Caco-2 (cell line): ENCODE measurements at regions not wholly inside any gene's neighbourhood (a gene's known extent, or its start where the extent isn't known, plus 50 kb on each side); places are given as distances from the start of the nearest gene placed in this dataset.

Source experiments
- BruUV-seq: library from RNA; stranded (reverse); fragments of 400-500 nt; replicated peaks from 2 replicates; lab custom pipeline; 2021; lab: Mats Ljungman, UMichigan
- CTCF ChIA-PET: fragments of 300-600 bp; sonication (Branson Sonifier 250); formaldehyde crosslinking; loops from one replicate; lab custom pipeline; 2022; ENCODE audit warnings: antibody characterized with exemption; lab: Charles Lee
- POLR2A ChIA-PET: fragments of 300-600 bp; sonication (Branson Sonifier 250); formaldehyde crosslinking; loops from one replicate; lab custom pipeline; 2022; ENCODE audit warnings: antibody characterized with exemption; lab: Charles Lee
- DNase-seq, 2 experiments: peaks; one replicate each; pipeline versions ENCODE4 v3.0.0 to v3.0.0-alpha.2; 2020 to 2022
- H3K27me3 ChIP-seq: replicated peaks from 2 replicates; pipeline ENCODE4 v1.6.0; 2011; ENCODE audit warnings: low read length; ENCODE audit not compliant: control insufficient read depth, insufficient read depth
- H3K36me3 ChIP-seq: 2 replicates; pipeline ENCODE4 v1.5.1; 2011; ENCODE audit warnings: low read length; ENCODE audit not compliant: control insufficient read depth, insufficient read depth
- H3K4me1 ChIP-seq: fragments of 250-450 bp; sonication (Bioruptor Pico); 2 replicates; pipeline ENCODE4 v1.5.1; 2020; ENCODE audit warnings: mild to moderate bottlenecking
- H3K4me3 ChIP-seq: 2 replicates; pipeline ENCODE4 v1.5.1; 2011; ENCODE audit warnings: low read depth, mild to moderate bottlenecking, control low read depth, low read length
- H3K9me3 ChIP-seq: fragments of 250-450 bp; sonication (Bioruptor Pico); 2 replicates; pipeline ENCODE4 v1.5.1; 2020; ENCODE audit warnings: mild to moderate bottlenecking, moderate library complexity
- H3K27ac Mint-ChIP-seq: one replicate; pipeline ENCODE4 v1.8.0; 2022; ENCODE audit warnings: mixed read lengths; ENCODE audit not compliant: unreplicated experiment
- H3K27me3 Mint-ChIP-seq: one replicate; pipeline ENCODE4 v1.8.0; 2022; ENCODE audit warnings: mixed read lengths; ENCODE audit not compliant: insufficient read depth, unreplicated experiment
- H3K36me3 Mint-ChIP-seq: one replicate; pipeline ENCODE4 v1.8.0; 2022; ENCODE audit warnings: mild to moderate bottlenecking, mixed read lengths; ENCODE audit not compliant: insufficient read depth, unreplicated experiment
- H3K4me1 Mint-ChIP-seq: one replicate; pipeline ENCODE4 v1.8.0; 2022; ENCODE audit warnings: low read depth, mixed read lengths; ENCODE audit not compliant: unreplicated experiment
- H3K4me3 Mint-ChIP-seq: one replicate; pipeline ENCODE4 v1.8.0; 2022; ENCODE audit warnings: mild to moderate bottlenecking, moderate library complexity, mixed read lengths; ENCODE audit not compliant: unreplicated experiment
- H3K9me3 Mint-ChIP-seq: one replicate; pipeline ENCODE4 v1.8.0; 2022; ENCODE audit warnings: mixed read lengths; ENCODE audit not compliant: unreplicated experiment
- intact Hi-C: fragments of 100-400 bp; cut with micrococcal nuclease; formaldehyde crosslinking; loops from one replicate; pipeline ENCODE4 v1.10.0; 2022; ENCODE audit not compliant: unreplicated experiment
- TF ChIP-seq, protein P1 (sequence below), 2 experiments: fragments of 200-600 bp in 1 of 2; IDR thresholded peaks; 1 replicate in 1 of 2; 2 replicates in 1 of 2; pipeline versions ENCODE4 v1.5.1 to v1.8.0; 2011 to 2022; ENCODE audit warnings: antibody characterized with exemption in 1 of 2, control low read depth in 1 of 2, inconsistent platforms in 1 of 2, low read depth in 1 of 2, low read length in 1 of 2, mild to moderate bottlenecking in 1 of 2, moderate library complexity in 1 of 2; ENCODE audit not compliant: insufficient read depth in 1 of 2, severe bottlenecking in 1 of 2, unreplicated experiment in 1 of 2

DNA sequence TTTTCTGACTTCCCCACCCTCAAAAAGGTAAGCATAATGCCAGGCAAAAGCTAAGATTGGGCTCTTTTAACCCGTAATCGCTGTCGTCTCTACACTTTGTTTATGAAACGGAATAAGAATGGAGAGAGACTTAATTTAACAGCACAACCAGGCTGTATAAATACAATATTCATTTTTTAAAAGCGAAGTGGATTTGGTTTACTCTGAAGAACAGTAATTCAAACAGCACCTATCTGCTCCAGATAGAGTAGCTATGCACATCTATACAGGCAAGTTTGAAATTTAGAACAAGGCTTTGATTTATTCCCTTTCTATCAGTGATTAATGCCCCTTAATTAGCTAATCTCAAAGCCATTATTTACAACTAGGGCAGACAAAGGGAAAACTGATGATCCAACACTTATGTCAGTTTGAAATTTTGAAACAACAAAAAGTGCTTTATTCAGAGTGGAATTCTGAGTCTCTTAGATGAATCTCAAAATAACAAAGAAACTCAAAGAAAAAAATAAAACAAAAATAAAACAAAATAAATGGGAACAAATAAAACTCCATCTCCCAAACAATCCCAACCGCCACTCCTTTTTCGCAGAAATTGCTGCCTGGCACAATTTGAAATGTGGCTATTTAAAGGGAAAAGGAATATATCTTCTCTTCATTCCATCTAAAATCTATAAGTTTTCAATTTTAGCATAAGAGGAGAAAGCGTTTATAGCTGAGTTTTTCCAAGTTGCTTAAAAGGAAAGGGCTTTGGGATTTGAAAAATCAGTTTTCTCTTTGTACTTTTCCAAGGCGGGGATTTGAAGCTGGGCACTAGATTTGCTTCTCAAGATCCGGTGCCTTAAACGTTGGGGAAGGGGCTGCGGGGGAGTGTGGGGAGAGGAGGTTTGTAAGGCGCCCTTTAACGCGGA, 298.6 kb downstream of the PARP8 start:
- Histone ChIP-seq H3K27me3 (no peaks in the 10 kb centered on the region), H3K9me3 (no peaks in the 10 kb centered on the region), H3K4me1 (no peaks in the 10 kb centered on the region), H3K4me3 (no peak overlapping the region), H3K36me3 (no peaks in the 10 kb centered on the region)
- POLR2A ChIA-PET, result no interaction called here
- intact Hi-C loops, result loop anchor here (10.0 kb wide), 2 partner anchors 170 to 720 kb away; no protein-coding TSS in a partner anchor
- Mint-ChIP-seq H3K36me3 (no peaks in the 10 kb centered on the region), H3K9me3 (no peaks in the 10 kb centered on the region), H3K4me3 (no peak overlapping the region), H3K27me3 (peaks cover 6% of the 10 kb centered on the region), H3K27ac (no peak overlapping the region), H3K4me1 (no peaks in the 10 kb centered on the region)
- CTCF ChIA-PET, result no interaction called here
- TF ChIP-seq, protein P1, sequence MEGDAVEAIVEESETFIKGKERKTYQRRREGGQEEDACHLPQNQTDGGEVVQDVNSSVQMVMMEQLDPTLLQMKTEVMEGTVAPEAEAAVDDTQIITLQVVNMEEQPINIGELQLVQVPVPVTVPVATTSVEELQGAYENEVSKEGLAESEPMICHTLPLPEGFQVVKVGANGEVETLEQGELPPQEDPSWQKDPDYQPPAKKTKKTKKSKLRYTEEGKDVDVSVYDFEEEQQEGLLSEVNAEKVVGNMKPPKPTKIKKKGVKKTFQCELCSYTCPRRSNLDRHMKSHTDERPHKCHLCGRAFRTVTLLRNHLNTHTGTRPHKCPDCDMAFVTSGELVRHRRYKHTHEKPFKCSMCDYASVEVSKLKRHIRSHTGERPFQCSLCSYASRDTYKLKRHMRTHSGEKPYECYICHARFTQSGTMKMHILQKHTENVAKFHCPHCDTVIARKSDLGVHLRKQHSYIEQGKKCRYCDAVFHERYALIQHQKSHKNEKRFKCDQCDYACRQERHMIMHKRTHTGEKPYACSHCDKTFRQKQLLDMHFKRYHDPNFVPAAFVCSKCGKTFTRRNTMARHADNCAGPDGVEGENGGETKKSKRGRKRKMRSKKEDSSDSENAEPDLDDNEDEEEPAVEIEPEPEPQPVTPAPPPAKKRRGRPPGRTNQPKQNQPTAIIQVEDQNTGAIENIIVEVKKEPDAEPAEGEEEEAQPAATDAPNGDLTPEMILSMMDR (IDR thresholded peaks at IDR 0.05; ENCODE audit: insufficient read depth in 1 of 2, low read depth in 1 of 2, low read length in 1 of 2, severe bottlenecking in 1 of 2, unreplicated experiment in 1 of 2), result no peak
- no TSS peak for BruUV-seq
- DNase-seq, result no peak

DNA sequence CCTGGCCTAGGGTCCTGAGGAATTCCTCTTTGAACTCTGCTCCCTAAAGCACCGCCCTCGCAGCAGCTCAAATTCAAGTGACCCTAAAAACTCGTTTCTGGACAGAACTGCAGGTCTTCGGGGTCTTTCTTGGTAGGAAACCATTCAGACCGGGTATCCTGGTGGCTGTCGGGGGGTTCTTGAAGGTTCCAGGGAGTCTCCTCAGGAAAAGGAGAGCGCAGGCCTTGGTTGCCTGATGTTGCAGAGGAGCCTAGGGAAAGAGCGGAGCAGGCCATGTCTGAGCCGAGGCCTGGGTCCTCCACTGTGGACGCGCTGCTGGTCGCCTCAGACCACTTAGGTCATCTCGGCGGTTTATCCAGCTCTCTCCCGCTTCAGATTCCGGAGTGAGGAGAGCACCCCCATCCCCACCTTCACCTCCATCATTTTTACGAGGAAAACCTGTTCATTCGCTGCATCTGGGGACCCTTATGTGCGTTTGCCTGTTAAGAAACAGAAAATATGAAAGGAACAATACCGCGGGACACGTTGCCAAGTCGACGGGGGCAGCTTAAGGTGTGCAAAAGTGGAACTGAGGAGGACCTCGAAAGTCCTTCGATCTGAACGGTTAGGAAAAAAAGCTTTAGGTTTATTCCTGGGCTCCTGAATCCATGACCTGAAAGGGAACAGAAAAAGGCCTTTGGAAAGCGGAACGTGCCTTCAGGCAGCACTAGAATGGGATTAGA, 299.4 kb downstream of the PARP8 start:
- Mint-ChIP-seq H3K4me1 (no peaks in the 10 kb centered on the region), H3K36me3 (no peaks in the 10 kb centered on the region), H3K27me3 (peaks cover 6% of the 10 kb centered on the region), H3K27ac (no peak overlapping the region), H3K9me3 (no peaks in the 10 kb centered on the region), H3K4me3 (no peak overlapping the region)
- CTCF ChIA-PET, result no interaction called here
- no peak for DNase-seq
- BruUV-seq, result no TSS peak
- Histone ChIP-seq H3K9me3 (no peaks in the 10 kb centered on the region), H3K4me3 (no peak overlapping the region), H3K36me3 (no peaks in the 10 kb centered on the region), H3K27me3 (no peaks in the 10 kb centered on the region), H3K4me1 (no peaks in the 10 kb centered on the region)
- TF ChIP-seq, protein P1 (IDR thresholded peaks at IDR 0.05; ENCODE audit: insufficient read depth in 1 of 2, low read depth in 1 of 2, low read length in 1 of 2, severe bottlenecking in 1 of 2, unreplicated experiment in 1 of 2), result no peak
- POLR2A ChIA-PET, result no interaction called here
- intact Hi-C loops, result loop anchor here (10.0 kb wide), 2 partner anchors 169 to 719 kb away; no protein-coding TSS in a partner anchor

DNA sequence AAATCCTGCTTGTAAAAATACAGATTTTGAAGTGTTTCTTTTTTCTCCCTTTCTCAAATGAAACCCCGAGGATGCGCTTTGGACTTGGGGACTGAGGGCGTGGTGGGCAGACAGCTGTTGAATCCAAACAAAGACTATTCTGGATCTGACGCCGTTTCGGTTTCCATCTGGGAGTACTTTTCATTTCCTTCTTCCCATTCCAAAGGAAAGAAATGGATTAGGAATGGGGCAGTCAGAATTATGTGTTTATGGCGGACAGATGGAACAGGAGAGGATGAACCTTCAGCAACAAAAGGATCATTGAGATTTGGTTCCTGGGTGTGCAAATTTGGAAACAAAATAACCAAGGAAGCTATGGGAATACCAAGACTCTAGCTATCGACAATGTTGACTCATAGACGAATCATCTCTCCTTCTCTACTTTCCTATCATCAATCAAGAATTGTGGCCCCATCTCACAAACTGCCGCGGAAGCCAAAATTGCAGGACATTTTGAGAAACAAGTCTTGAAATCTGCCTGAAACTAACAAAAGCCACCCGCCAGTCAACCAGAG, 300.6 kb downstream of the PARP8 start:
- DNase-seq, result no peak
- Mint-ChIP-seq H3K4me3 (peak overlapping the region; percentile 23), H3K4me1 (no peaks in the 10 kb centered on the region), H3K9me3 (no peaks in the 10 kb centered on the region), H3K27me3 (peaks cover 6% of the 10 kb centered on the region), H3K36me3 (no peaks in the 10 kb centered on the region), H3K27ac (no peak overlapping the region)
- Histone ChIP-seq H3K27me3 (no peaks in the 10 kb centered on the region), H3K36me3 (no peaks in the 10 kb centered on the region), H3K4me1 (no peaks in the 10 kb centered on the region), H3K9me3 (no peaks in the 10 kb centered on the region), H3K4me3 (no peak overlapping the region)
- ChIA-PET CTCF (interaction anchor here (0.6 kb wide), 1 partner anchor 1042 kb away, joined by 3 read pairs; no protein-coding TSS in a partner anchor), POLR2A (no interaction called here)
- TF ChIP-seq, protein P1 (IDR thresholded peaks at IDR 0.05; ENCODE audit: insufficient read depth in 1 of 2, low read depth in 1 of 2, low read length in 1 of 2, severe bottlenecking in 1 of 2, unreplicated experiment in 1 of 2), result no peak
- intact Hi-C loops, result loop anchor here (10.0 kb wide), 2 partner anchors 168 to 718 kb away; no protein-coding TSS in a partner anchor
- BruUV-seq, result no TSS peak
